Testis (tissue), 2 donors: ENCODE measurements at regions not wholly inside any gene's neighbourhood (a gene's known extent, or its start where the extent isn't known, plus 50 kb on each side); places are given as distances from the start of the nearest gene placed in this dataset.

Experiments used
- DNase-seq: peaks from one replicate; pipeline ENCODE4 v3.0.0-alpha.2; 2019
- H3K27ac ChIP-seq, 2 donors: fragments of 200-600 bp; sonication (generic); one replicate each; pipeline ENCODE4 v1.5.1; 2019
- H3K27me3 ChIP-seq: fragments of 200-600 bp; sonication (generic); one replicate; pipeline ENCODE4 v1.5.1; 2019
- H3K36me3 ChIP-seq: fragments of 200-600 bp; sonication (generic); one replicate; pipeline ENCODE4 v1.5.1; 2017; ENCODE audit warnings: low read depth; ENCODE audit errors: missing control alignments
- H3K4me1 ChIP-seq: fragments of 200-600 bp; sonication (generic); one replicate; pipeline ENCODE4 v1.5.1; 2019
- H3K4me3 ChIP-seq, 2 donors: fragments of 200-600 bp; sonication (generic); one replicate each; pipeline ENCODE4 v1.5.1; 2017 to 2019
- H3K9me3 ChIP-seq: fragments of 200-600 bp; sonication (generic); one replicate; pipeline ENCODE4 v1.5.1; 2017
- POLR2A ChIP-seq: fragments of 450-650 bp; IDR thresholded peaks from one replicate; pipeline ENCODE4 v1.6.1; 2017; ENCODE audit warnings: antibody characterized with exemption, mild to moderate bottlenecking, moderate library complexity
- whole genome bisulfite sequencing, 2 donors: methylation state at CpG; one replicate each; pipeline ENCODE4 v1.1.5; 2018; 5-methylcytosine and 5-hydroxymethylcytosine counted together
- intact Hi-C: fragments of 100-400 bp; cut with DNase I; formaldehyde crosslinking; loops from one replicate; pipeline ENCODE4 v1.15.1; 2023; ENCODE audit warnings: low total_unique reads
- TF ChIP-seq, protein P1 (sequence below), 3 experiments: fragments of 450-650 bp in 2 of 3; fragments of 200-600 bp in 1 of 3; sonication (generic) in 1 of 3; IDR thresholded peaks; one replicate each; pipeline ENCODE4 v1.5.1; 2016 to 2019; ENCODE audit warnings: antibody characterized with exemption in 3 of 3, mild to moderate bottlenecking in 2 of 3, moderate library complexity in 1 of 3

DNA sequence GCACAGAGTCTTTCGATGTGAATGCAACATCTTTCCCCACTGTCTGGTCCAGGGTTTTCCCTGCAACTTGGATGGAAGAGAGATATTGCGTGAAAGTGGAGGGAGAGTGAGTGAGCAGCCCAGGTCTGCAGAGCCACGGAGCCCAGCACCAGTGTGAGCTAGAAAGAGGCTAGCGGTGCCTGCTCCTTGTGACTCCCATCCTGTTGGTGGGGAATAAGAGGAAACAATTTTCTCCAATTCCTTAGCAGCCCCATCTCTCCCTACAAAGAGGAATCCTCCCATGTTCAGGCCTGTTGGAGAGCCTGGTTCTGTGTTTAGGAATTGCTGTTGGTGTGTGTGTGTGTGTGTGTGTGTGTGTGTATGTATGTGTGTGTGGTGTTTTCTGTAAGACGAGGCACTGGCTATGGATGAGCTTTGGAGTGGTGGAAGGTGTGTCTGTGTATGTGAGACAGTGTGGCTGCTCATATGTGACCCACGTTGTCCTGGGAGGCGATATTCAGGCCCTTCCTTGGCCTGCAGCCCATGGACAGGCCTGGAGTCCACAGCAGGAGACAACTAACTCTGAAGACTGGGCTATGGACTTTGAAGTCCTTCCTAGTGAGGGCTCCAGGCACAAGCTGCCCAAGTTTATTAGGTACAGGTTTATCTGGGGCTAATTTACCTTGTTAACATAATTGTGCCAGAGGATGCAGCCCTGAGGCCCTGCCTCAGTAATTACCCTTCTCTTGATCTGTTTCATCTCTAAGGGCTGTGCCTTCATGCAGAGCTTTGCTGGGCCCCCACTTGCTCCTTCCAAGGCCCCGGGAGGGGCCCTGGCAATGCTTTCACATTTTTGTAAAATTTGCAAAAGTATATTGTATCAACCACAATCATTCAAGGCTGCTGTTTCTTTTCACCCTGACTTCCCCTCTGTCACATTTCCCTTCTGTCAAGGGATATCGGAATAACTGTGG, 88.6 kb upstream of the HAAO start:
- intact Hi-C loops = no loop called here
- WGBS, 2 donors = 49 to 56% methylated on average over 9 of the region's 9 CpGs
- Histone ChIP-seq H3K9me3 (no peaks in the 10 kb centered on the region), H3K27ac (no peak overlapping the region), H3K27me3 (no peaks in the 10 kb centered on the region), H3K4me1 (peaks cover 23% of the 10 kb centered on the region), H3K36me3 (no peaks in the 10 kb centered on the region), H3K4me3 (no peak overlapping the region)
- no peak for DNase-seq
- TF ChIP-seq, protein P1, sequence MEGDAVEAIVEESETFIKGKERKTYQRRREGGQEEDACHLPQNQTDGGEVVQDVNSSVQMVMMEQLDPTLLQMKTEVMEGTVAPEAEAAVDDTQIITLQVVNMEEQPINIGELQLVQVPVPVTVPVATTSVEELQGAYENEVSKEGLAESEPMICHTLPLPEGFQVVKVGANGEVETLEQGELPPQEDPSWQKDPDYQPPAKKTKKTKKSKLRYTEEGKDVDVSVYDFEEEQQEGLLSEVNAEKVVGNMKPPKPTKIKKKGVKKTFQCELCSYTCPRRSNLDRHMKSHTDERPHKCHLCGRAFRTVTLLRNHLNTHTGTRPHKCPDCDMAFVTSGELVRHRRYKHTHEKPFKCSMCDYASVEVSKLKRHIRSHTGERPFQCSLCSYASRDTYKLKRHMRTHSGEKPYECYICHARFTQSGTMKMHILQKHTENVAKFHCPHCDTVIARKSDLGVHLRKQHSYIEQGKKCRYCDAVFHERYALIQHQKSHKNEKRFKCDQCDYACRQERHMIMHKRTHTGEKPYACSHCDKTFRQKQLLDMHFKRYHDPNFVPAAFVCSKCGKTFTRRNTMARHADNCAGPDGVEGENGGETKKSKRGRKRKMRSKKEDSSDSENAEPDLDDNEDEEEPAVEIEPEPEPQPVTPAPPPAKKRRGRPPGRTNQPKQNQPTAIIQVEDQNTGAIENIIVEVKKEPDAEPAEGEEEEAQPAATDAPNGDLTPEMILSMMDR (IDR thresholded peaks at IDR 0.05) = no peak
- no peak for TF ChIP-seq POLR2A

DNA sequence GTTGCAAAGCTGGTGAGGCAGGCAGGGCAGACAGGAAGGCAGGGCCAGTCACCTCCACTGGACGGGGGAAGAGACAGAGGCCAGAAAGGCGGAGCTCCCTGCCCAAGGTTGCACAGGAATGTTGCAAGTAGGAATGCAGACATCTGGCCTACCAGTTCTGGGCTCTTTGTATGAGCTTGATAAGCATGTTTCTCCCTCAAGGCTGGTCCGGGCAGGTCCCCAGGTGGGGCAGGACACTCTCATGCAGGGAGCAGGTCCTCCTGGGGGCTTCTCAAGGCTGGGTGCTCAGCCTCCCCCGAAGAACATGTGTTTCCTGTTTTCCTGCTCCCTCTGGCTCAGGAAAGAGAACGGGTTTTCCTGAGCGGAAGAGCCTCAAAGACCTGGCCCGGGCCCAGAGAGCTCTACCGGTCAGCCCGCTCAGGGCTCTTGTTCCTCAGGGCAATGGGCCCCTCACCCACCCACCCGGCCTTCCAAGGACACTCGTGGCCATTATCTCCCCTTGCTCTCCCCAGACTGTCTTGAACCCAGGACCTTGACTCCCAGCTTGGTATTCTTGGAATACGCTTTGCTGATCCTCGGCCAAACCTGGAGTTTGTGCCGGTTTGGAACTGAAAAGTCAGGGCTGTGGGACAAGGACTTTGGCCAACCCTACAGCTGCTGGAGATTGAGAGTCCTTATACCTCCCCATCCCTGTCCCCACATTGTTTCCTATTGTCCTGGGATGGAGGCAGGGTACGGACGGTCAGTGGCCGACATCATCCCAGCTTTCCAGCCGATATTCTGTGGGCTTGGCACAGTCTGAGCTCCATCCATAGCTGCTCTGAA, 87.7 kb upstream of the HAAO start:
- H3K27ac ChIP-seq = peak overlapping the region; percentile 34 to 46
- TF ChIP-seq POLR2A = no peak
- DNase-seq = peak; percentile 51
- WGBS, 2 donors = 42 to 46% methylated on average over 12 to 18 of the region's 18 CpGs
- H3K9me3 ChIP-seq = no peaks in the 10 kb centered on the region
- intact Hi-C loops = no loop called here
- H3K27me3 ChIP-seq = no peaks in the 10 kb centered on the region
- no peaks in the 10 kb centered on the region for H3K36me3 ChIP-seq
- H3K4me3 ChIP-seq = no peak overlapping the region
- H3K4me1 ChIP-seq = peaks cover 32% of the 10 kb centered on the region

GRCh38 chr2:42879121-42879705, 86.8 kb upstream of the HAAO start:
- H3K36me3 ChIP-seq = no peaks in the 10 kb centered on the region
- H3K27ac ChIP-seq = peak overlapping the region; percentile 34 to 46
- no peaks in the 10 kb centered on the region for H3K9me3 ChIP-seq
- H3K4me3 ChIP-seq = no peak overlapping the region
- TF ChIP-seq, protein P1 (IDR thresholded peaks at IDR 0.05) = no peak
- TF ChIP-seq POLR2A = no peak
- H3K27me3 ChIP-seq = no peaks in the 10 kb centered on the region
- WGBS, 2 donors = 70 to 93% methylated on average over 2 to 6 of the region's 6 CpGs
- intact Hi-C loops = no loop called here
- DNase-seq = no peak
- H3K4me1 ChIP-seq = peaks cover 37% of the 10 kb centered on the region

DNA sequence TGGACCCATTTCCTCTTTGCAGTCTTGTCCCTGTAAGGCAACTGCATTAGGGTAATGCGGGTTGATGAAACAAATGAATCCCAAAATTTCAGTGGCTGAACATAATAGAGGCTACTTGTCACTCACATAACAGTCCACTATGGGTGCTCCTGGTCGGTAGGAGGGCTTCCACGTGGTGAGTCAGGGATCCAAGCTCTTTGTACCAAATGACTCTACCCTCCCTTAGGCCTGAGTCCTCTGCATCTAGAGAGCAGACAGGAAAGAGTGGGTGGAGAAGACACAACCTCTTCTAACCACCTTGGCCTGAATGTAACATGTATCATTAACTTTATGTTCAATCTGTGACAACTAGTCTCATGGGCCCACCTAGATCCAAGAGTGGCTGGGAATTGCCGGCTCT, 86.2 kb upstream of the HAAO start:
- intact Hi-C loops = no loop called here
- WGBS, 2 donors = 79 to 88% methylated on average over 4 of the region's 4 CpGs
- H3K27ac ChIP-seq = peak overlapping the region in 1 of 2 donors; percentile 34
- no peaks in the 10 kb centered on the region for H3K9me3 ChIP-seq
- H3K4me3 ChIP-seq = no peak overlapping the region
- TF ChIP-seq POLR2A = no peak
- TF ChIP-seq, protein P1 (IDR thresholded peaks at IDR 0.05) = no peak
- H3K4me1 ChIP-seq = peaks cover 41% of the 10 kb centered on the region
- no peak for DNase-seq
- no peaks in the 10 kb centered on the region for H3K27me3 ChIP-seq
- no peaks in the 10 kb centered on the region for H3K36me3 ChIP-seq

DNA sequence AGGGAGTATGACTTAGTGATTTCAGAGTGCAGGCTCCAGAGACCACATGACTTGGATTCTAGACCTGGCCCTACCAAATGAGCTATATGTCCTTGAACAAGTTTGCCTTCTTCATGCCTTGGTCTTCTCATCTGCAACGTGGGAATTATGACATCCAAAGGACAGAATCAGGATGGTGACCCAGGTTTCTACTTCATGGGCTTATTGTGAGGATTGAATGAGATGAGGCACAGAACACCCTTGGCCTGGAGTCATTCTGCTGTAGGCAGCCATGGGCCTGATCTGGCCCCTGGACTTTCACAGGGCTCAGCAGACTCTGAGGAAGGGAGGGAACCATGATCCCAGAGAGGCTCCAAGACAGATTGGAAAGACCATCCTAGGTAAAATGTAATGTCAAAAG, 85.6 kb upstream of the HAAO start:
- intact Hi-C loops = no loop called here

More for the DNA sequence above, 85.6 kb upstream of the HAAO start:
- no peaks in the 10 kb centered on the region for H3K36me3 ChIP-seq
- WGBS, 2 donors = 61 to 70% methylated on average over 1 of the region's 1 CpG
- no peaks in the 10 kb centered on the region for H3K27me3 ChIP-seq
- no peaks in the 10 kb centered on the region for H3K9me3 ChIP-seq
- no peak for DNase-seq
- no peak overlapping the region for H3K4me3 ChIP-seq
- peaks cover 41% of the 10 kb centered on the region for H3K4me1 ChIP-seq
- no peak overlapping the region for H3K27ac ChIP-seq
- no peak for TF ChIP-seq POLR2A
- TF ChIP-seq, protein P1 (IDR thresholded peaks at IDR 0.05) = no peak
